ENCODE measurements at regions not wholly inside any gene's neighbourhood (a gene's known extent, or its start where the extent isn't known, plus 50 kb on each side); places are given as distances from the start of the nearest gene placed in this dataset.

DNA sequence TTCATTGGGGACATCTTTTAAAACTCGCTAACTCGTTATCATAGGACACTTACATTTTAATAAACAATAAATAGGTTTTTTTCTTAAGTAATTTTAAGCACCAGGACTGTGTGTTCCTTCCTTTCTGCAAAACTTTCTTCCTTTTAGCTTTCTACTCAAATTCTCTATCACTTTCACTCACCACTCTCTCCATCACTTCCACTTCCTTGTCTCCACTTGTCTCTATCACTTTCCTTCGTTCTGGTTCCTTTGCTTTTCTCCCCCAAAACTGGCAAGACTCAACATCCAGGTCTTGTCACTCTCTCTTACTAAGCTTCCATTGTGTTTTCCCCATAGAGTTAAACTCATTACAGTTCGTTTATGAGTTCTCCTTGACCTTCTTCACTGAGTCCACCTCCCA, 99.0 kb downstream of the ZPLD1 start:
- TF ChIP-seq, protein P1, sequence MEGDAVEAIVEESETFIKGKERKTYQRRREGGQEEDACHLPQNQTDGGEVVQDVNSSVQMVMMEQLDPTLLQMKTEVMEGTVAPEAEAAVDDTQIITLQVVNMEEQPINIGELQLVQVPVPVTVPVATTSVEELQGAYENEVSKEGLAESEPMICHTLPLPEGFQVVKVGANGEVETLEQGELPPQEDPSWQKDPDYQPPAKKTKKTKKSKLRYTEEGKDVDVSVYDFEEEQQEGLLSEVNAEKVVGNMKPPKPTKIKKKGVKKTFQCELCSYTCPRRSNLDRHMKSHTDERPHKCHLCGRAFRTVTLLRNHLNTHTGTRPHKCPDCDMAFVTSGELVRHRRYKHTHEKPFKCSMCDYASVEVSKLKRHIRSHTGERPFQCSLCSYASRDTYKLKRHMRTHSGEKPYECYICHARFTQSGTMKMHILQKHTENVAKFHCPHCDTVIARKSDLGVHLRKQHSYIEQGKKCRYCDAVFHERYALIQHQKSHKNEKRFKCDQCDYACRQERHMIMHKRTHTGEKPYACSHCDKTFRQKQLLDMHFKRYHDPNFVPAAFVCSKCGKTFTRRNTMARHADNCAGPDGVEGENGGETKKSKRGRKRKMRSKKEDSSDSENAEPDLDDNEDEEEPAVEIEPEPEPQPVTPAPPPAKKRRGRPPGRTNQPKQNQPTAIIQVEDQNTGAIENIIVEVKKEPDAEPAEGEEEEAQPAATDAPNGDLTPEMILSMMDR (IDR thresholded peaks at IDR 0.05), result no peak
- TF ChIP-seq POLR2A (IDR thresholded peaks at IDR 0.05), result no peak
